NCI-H1694 treated with DMSO at 0.1 percent for 48 hours (cell line): ENCODE measurements at regions not wholly inside any gene's neighbourhood (a gene's known extent, or its start where the extent isn't known, plus 50 kb on each side); places are given as distances from the start of the nearest gene placed in this dataset.
"Not testable (repeated sequence)": the region's sequence is repeated elsewhere in the genome, so short reads cannot be mapped to it uniquely, and the experiment has no call there.

ENCODE experiments used
- DNase-seq: peaks from one replicate; lab custom pipeline; 2025; lab: John Stamatoyannopoulos, UW

DNA sequence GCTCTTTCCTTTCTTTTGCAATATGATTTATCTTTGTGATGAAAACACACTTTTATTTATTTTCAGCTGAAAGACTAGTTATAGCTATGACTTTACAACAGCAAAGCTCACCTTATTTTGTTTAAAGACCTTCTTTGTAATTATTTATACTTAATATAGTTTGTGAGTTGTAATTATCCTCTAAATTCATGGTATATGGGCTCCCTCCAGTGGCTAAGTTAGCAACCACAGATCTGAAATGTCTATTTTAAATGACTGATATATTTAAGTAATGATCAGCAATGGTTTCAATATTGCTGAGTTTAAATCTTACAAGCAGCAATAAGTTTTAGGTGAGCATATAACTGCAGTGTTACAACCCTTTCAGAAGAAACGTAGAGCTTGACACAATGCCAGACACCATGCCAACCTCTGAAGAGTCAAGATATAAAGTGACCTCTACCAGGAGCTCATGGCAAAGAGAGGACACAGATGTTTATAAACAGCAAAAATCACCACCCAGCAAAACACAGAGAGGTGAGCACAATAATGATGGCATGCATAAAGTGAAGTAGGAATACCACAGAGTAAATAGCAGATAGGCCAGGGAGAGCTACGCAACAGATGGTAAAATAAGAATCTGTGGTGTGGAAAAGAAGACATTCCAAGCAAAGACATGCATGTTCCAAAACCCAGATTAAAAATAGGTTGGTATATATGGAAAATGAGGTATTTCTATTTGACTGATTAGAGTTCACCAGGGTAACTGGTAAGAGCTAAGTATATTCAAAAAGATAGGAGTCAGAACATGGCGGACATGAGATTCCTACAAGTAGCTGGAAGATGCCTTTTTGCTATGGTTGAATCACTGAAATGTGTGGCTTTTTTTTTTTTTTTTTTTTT lies 143.7 kb upstream of the ZNF385D start:
- no peak for DNase-seq

DNA sequence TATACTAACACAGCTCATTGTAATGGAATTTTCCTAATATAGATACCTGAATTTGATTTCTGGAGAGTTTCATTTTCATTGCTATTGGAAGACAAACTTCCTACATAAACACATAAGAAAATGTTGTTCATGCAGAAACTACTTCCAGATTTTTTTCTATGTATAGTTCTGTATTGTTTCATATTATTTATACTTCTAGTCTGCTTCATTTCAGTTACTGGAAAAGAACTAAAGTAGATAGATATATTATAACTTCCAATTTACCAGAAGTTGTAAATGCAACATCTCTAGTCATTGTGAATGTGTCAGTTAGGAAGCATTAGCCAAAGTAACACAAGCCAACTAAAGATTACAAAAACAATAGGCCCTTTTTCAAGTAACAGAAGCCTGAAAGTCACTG lies 147.3 kb upstream of the ZNF385D start:
- no peak for DNase-seq

DNA sequence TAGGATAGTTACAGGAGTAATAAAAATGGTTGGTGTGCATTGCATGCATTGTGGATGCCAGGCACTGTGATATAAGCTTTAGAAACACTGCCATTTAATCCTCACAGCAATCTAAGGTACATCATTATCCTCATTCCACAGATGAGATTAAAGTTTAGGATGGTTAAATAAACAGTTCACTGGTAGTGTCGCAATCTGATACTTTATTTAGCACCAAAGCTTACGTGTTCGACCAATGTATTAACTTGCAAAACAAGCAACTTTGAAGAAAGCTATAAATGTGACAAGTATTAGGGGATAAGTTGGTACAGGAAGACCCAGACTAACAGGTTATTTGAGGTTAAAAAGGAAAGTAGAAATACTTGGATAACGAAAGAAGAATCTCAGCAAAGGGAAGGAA lies 150.5 kb upstream of the ZNF385D start:
- DNase-seq = no peak

DNA sequence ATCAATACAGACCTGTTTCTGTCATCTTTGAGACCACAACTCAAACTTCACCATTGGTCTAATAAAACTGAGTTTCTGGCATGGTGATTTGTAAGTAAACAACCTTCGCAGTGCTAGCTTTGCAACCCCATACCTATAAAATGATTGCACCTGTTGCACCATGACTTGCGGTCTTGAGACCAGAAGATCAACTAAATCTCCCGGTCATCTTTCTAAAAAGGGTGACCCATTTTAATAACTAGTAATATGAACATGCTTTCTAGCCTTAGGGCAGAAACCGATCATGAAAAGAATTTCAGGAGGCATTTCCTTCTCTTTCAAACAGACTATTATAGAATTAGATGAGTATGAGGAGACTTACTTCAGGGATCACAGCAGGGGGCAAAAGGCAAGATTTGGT lies 151.9 kb upstream of the ZNF385D start:
- DNase-seq = no peak

DNA sequence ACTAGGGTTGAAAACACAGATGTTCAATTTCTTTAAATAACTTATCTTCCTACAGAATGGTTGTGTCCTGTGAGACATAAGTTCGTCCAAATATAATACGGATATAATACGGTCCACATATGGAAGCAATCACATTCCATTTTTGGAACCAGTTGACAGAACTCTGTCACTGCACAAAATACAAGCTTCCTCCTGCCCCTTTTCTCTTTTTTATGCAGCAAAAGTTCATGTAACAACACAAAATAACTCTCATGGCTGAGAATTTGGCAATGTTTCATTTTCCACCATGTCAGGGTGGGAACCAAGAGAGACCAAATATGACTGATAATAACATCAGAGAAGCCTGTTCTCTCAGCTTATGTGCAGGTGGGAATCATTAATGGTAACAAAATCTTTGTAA lies 158.1 kb upstream of the ZNF385D start:
- no peak for DNase-seq

DNA sequence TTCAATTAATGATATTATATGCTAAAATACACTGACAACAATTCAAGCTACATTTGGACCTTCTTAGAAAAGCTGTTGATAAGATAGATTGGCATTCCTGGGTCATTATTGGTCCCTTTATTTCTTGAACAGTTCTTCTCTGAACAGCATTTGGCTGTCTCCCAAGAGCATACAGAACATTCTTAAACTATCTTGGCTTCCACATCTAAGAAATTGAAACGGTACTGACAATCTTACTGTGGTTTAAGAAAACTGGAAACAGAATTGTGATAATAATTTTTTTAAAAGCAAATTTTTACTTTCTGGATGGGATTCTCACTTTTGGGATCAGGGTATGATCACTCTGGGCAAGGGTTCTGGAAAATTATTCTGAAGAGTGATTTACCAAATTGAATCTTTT lies 161.7 kb upstream of the ZNF385D start:
- DNase-seq = no peak

DNA sequence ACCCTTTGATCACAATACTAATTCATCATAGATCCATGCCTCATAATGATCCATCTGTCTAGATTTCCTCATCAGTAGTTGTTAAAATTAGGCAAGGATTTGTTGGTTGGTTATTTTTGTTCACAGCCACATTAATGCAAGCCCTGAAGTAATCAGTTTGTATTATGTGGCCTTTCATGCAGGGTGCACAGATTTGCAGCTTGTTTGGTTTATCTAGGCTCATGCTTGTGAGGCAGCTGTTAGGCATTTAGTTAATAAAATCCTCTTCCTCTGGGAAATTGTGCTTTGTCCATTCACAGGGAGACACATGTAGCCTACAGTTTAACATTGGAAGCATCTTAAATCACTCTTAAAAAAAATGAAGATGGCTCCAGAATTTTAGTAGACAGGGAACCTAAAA lies 162.8 kb upstream of the ZNF385D start:
- peak; percentile 1 for DNase-seq

DNA sequence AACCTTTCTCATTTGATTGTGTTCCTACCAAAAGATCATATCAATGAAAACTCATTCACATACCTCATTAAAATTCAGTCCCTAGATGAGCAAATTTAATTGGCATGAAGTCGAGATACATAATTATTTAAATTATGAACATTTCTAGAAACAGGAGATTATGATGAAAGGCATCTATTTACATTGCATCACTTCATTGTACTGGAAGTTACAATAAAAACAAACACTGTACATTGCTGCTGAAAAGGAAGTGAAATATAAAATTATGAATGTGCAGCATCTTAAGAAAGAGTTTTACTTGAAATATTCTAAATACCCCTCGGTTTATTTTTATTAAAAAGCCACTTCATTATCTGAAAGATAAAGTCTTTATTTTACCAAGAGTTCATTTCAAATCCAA lies 163.4 kb upstream of the ZNF385D start:
- no peak for DNase-seq

DNA sequence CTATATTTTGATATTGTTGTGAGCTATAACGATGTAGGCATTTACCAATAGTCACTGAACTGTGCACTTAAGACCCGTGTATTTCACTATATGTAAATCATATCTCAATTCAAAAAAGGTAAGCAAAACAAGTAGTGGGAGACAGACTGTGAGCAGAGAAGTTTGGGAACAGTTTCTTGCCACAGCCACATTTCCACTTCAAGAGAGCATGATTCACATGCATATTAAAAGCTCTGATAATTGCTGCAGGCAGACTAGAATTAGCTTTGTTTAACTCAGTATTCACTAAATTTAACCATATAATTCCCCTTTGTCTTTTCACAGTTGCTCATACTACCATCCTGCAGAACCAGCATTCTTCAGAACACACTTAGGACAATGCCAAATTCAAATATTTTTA lies 168.4 kb upstream of the ZNF385D start:
- DNase-seq = no peak

DNA sequence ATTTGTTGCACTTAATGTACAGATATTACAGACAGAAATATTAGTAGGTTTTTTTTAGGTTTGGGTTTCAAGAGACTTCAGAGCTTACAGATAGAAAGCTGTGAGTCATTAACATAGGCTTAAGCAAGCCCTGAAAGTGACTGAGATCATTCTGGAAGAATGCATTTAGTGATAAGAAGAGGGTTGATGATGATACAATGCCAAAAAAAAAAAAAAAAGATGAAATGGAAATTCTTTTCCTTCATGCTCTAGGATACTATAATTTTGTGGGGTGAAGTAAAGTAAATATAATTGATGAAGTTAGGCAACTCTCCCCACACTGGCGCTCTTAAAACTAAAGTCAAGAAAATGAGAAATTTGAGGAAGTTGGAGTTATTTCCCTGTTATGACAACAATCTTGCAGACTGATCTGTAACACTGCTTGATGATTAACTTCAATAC lies 169.4 kb upstream of the ZNF385D start:
- no peak for DNase-seq

DNA sequence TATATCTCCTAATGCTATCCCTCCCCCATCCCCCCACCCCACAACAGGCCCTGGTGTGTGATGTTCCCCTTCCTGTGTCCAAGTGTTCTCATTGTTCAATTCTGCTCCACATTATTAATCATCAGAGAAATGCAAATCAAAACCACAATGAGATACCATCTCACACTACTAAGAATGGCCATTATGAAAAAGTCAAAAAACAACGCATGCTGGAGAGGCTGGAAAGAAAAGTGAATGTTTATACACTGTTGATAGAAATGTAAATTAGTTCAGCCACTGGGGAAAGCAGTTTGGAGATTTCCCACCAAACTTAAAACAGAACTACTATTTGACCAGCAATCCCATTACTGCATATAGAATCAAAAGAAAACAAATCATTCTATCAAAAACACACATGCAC lies 172.1 kb upstream of the ZNF385D start:
- DNase-seq = not testable (repeated sequence)

DNA sequence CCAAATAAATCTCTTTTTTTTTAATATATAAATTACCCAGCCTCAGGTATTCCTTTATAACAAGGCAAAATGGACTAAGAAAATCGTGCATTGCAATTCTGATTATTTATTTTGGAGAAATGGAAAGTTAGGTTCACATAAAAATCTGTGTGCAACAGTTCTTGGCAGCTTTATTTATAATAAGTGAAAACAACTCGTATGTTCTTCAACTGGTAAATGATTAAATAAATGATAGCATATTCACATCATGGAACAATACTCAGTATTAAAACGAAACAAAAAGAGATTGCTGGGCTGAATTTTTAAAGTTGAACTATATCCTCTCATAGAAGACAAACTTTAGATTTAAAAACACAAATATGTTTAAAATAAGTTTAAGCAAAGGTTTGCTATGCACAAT lies 176.3 kb upstream of the ZNF385D start:
- no peak for DNase-seq

DNA sequence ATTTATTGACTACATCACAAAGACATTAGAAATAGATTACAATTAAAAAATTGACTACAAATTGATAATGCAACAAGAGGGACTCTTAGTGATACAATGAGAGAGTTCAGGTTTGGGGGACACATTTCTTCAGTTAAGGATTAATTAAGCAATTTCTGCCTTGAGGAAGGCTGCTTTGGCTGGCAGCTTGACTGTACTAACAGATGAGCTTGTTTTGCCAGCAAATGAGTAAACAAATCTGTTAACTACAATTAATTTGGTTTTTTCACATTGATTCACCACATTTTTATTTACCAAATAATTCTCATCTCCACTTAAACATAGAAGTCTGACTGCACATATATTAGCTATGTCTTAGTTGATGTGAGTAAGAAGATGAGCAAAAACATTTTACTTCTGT lies 183.6 kb upstream of the ZNF385D start:
- DNase-seq = no peak

DNA sequence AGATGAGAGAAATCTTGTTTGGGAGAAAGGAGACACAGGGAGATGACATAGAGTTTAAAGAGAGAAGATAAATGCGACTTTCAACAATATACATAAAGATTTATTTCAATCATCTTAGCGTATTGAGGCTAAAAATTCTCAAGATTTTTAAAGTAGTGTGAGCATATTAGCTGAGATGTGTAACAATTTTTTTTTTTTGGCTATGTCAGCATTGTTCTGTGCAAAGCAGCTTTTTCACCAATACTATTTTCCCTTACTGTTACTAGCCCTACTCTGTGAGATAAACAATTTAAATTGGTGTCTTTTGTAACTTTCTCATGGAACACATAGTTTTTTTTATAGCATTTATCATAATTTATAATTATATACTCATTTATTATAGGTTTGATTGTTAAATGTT lies 185.2 kb upstream of the ZNF385D start:
- no peak for DNase-seq

DNA sequence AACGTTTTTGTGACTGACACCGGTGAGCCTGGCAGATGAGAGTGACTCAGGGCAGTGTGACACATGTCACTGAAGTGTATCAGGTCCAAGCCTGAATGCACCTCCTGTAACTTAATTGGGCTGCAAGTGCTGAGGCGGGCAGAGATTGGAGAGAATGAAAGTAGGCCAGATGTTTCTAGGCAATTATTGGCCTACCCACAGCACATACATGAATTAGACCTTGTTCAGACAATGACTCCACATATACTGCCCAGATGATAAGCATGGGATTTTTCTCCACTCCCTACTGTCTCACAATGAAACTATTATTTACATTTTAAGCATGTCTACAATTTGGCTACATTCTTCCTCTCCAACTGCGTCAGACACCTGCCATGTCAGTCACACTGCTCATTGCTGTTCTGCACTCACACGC lies 187.3 kb upstream of the ZNF385D start:
- DNase-seq = no peak

DNA sequence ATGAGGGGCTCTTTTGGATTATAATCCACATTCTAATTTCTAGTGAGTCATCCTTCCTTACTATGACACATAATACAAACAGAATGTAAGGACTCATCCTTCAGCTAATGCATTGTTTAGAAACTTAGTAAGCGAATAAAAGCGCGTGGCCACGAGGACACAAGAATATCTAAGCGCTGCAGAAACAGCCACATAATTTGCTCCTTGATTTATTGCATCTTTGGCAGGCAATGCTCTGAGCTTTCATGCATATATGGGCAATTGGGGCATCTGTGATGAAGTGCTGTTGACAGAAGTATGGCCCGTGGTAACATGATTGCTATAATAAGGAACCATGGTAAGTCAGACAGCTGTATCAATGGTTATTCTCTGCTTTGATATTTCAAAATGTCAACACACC lies 191.3 kb upstream of the ZNF385D start:
- DNase-seq = peak; percentile 16

DNA sequence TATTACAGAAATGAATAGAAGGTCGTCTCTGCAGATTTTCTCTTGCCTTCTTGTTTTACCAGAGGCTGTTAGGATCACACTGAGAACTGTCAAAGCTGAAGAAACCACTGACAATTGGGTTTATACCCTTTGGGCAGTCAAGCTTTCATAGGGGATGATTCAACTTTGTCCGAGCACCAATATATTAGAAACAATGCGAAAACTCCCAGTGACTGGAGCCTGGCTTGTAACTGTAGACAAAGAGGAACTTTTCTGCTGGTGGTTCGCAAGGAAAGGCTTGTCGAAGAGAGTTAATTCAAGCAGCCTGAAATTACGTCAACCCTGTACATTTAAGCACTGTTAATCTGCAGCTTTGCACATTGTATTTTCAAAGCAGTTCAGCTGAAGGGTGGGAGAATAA lies 193.2 kb upstream of the ZNF385D start:
- DNase-seq = no peak

DNA sequence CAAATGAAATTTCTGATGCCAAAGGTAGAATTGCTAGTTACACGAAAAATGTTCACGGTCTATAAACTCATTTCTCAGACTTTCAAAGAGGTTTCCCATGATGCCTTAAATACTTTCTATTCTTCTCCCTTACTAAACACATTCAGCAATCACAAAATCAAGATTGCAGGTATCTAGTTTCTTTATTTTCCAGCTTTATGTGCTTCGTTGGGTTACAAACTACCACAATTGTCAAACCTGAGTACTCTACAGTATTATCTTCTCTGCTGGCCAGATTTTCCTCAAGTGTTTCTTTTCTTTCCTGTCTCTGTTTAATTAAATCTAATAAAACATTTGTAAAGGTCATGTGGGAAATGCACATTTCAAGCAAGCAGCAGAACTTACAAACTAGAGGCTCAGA lies 201.8 kb upstream of the ZNF385D start:
- DNase-seq = no peak

DNA sequence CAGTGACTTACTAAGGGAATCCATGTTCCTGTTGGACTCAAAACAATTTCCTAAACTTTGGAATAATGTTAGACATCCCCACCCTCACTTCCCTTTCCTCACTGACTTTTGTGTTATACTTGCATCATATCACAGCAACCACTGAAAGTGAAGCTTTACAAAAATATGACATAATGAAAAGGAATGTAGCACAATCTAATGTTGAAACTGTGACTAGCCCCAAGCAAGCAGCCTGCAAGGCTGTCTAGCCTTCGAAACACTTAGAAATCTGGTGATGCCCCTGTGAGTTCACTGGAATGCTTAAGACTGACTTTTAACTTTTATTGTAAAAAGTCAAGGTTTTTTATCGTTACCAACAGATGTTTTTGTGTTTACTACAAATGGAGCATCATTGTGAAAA lies 203.7 kb upstream of the ZNF385D start:
- DNase-seq = no peak

DNA sequence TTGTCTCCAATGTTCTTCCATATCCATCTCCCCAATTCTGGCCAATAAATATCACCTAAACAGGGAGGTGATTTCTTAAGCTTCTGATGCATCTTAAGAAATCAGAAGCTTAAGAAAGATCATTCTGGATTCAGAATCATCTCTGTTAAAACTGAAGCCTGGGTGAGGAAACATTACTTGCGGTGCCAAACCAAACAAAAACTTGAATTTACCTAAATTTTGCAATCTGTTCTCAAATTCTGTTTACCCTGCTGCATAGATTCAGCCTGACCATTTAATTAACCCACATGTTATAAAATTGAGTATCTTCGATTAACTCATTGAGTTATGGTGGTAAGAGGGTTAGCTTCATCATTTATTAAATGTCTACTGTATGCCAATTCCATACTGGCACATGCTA lies 204.4 kb upstream of the ZNF385D start:
- no peak for DNase-seq

DNA sequence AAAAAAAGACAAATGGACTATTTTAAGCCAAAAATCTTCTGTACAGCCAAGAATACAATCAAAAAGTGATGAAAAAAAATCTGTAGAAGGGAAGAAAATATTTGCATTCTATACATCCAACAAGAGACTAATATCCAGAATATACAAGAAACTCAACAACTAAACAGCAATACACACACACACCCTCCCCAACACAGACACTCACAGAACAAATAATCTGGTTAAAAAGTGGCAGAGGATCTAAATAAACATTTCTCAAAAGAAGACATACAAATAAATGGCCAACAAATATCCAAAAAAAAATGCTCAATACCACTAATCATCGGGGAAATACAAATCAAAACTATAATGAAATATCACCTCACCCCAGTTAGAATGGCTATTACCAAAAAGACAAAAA lies 209.0 kb upstream of the ZNF385D start:
- DNase-seq = no peak

DNA sequence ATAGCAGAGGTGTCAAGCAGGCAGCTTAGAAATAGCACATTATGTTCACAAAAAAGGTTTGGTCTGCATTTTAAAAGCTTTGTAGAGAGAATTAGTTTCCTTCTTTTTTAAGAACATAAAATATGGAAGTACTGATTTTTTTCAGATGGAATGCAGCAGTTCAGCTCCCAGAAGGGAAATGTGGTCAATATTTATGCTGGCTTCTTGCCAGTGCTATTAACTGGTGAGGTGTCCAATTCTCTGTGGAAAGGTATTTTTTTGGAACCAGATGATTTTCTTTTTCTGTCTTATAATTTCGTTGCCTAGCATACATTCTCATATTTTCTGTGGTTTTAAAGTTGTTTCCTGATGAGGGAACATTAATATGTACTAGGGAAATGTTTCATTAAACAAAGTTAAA lies 211.4 kb upstream of the ZNF385D start:
- no peak for DNase-seq

DNA sequence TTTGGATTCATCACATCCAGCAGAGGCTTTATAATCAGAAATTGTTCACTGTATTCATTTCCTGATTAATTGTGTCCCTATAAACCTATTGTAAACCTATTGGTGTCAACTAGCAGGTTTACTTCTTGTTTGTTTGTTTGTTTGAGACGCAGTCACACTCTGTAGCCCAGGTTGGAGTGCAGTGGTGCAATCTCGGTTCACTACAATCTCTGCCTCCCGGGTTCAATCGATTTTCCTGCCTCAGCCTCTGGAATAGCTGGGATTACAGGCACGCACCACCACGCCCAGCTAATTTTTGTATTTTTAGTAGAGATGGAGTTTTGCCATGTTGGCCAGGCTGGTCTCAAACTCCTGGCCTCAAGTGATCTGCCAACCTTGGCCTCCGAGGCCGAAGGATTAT lies 215.4 kb upstream of the ZNF385D start:
- DNase-seq = not testable (repeated sequence)

DNA sequence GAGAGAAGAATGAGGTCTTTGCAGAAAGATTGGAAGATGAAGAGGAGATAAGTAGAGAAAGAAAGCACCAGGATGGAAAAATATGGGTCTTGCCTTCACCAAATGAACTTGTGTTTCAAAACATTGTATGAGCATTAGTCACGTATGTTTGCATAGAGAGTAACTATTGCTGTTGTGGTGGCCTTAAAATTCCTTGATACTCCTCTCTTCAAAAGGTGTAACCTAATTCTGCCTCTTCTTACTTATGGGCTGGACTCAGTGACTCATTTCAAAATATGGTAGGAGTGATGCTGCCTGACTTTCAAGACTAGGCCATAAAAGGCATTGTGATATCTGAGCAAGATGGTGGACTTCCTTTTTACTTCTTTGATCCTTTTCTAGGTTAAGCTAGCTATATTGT lies 228.7 kb upstream of the ZNF385D start:
- no peak for DNase-seq
